ENCODE measurements at regions not wholly inside any gene's neighbourhood (a gene's known extent, or its start where the extent isn't known, plus 50 kb on each side); places are given as distances from the start of the nearest gene placed in this dataset.

DNA sequence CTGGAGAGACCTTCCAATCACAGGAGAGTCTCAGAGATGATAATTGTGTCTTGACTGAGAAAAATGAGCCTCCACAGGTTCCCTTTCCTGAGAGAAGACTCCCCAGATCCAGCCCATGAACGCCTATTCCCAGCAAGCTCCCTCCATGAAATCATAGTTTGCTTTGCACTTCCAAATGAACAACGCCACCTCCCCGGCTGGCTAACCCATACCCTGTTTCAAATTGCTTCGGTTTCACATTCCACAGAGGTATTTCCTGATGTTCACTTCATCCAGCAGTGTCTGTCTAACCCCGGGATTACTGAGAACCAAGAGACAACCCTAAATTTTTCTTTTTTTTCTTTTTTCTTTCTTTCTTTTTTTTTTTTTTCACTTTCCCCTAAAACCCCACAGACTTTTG lies 124.1 kb upstream of the RFLNA start:
- POLR2A ChIA-PET, result no interaction called here
- BruUV-seq (replicated peaks), result no TSS peak
- CTCF ChIA-PET, result no interaction called here
- H3K36me3 ChIP-seq (ENCODE audit: control insufficient read depth in 1 of 2, insufficient read depth in 2 of 2, low read length in 2 of 2), result no peaks in the 10 kb centered on the region
- H3K4me1 ChIP-seq (ENCODE audit: control insufficient read depth in 1 of 2, insufficient read depth in 2 of 2, low read length in 2 of 2), result no peaks in the 10 kb centered on the region; a peak in 1 of 4 replicates
- H3K79me2 ChIP-seq (ENCODE audit: insufficient read depth, low read length), result no peaks in the 10 kb centered on the region
- RAD21 ChIA-PET (ENCODE audit: low non-redundant PET in 1 of 2, low total read pairs in 2 of 2, uncharacterized antibody in 2 of 2, unreplicated experiment in 2 of 2), result no interaction called here
- no peak overlapping the region for H2AFZ ChIP-seq (ENCODE audit: low read depth, low read length, poor library complexity, severe bottlenecking)
- H3K9ac ChIP-seq (ENCODE audit: low read length), result no peak overlapping the region
- no peak overlapping the region for H3K27ac ChIP-seq (ENCODE audit: low read depth, low read length)
- H4K20me1 ChIP-seq (ENCODE audit: insufficient read depth), result no peaks in the 10 kb centered on the region
- H3K27me3 ChIP-seq (ENCODE audit: insufficient read depth, low read length), result no peaks in the 10 kb centered on the region
- intact Hi-C loops (cut with micrococcal nuclease), result no loop called here
- H3K4me3 ChIP-seq (replicated peaks in 1 of 2; ENCODE audit: low read depth in 1 of 2, low read length in 2 of 2), result no peak overlapping the region
- H3K9me2 ChIP-seq (ENCODE audit: insufficient read depth), result no peaks in the 10 kb centered on the region
- ATAC-seq (no peak), DNase-seq (ENCODE audit: low read depth, low spot score) (no peak)
- H3K4me2 ChIP-seq (ENCODE audit: low read length), result no peak overlapping the region
- no peaks in the 10 kb centered on the region for H3K9me3 ChIP-seq (ENCODE audit: control insufficient read depth in 1 of 2, insufficient read depth in 1 of 2, low read depth in 1 of 2, low read length in 2 of 2)
- TF ChIP-seq SRF (IDR thresholded peaks at IDR 0.05; ENCODE audit: low read depth), result no peak
- TF ChIP-seq EGR1 (IDR thresholded peaks at IDR 0.05; ENCODE audit: low read depth), result no peak
- no peak for TF ChIP-seq MAX (IDR thresholded peaks at IDR 0.05)
- TF ChIP-seq RAD21 (IDR thresholded peaks at IDR 0.05; ENCODE audit: low read depth), result no peak
- TF ChIP-seq CEBPB (IDR thresholded peaks at IDR 0.05; ENCODE audit: low read depth), result no peak
- no peak for TF ChIP-seq ZFX (IDR thresholded peaks at IDR 0.05)
- TF ChIP-seq SP1 (IDR thresholded peaks at IDR 0.05; ENCODE audit: low read depth), result no peak
- TF ChIP-seq ZBTB33 (IDR thresholded peaks at IDR 0.05; ENCODE audit: extremely low read depth, insufficient replicate concordance, low read length), result no peak
- no peak for TF ChIP-seq ZNF274 (IDR thresholded peaks at IDR 0.05; ENCODE audit: low read depth, low read length)
- TF ChIP-seq, protein P1, sequence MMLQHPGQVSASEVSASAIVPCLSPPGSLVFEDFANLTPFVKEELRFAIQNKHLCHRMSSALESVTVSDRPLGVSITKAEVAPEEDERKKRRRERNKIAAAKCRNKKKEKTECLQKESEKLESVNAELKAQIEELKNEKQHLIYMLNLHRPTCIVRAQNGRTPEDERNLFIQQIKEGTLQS (IDR thresholded peaks at IDR 0.05), result no peak
